Renal cortex interstitium (tissue), 11 donors: ENCODE measurements at regions not wholly inside any gene's neighbourhood (a gene's known extent, or its start where the extent isn't known, plus 50 kb on each side); places are given as distances from the start of the nearest gene placed in this dataset.
A peak's percentile ranks its signal among the peaks of the same experiment; 100 is the strongest.
"Not testable (repeated sequence)": the region's sequence is repeated elsewhere in the genome, so short reads cannot be mapped to it uniquely, and the experiment has no call there.

Source experiments
- DNase-seq, 11 donors: peaks; one replicate each; pipeline ENCODE4 v3.0.0-alpha.2; 2013; ENCODE audit warnings: low read depth in 9 of 11, low spot score in 4 of 11; ENCODE audit errors: extremely low read depth in 1 of 11

- no peak for DNase-seq
Measured at GRCh38 chrX:138849521-138849920, 138.0 kb upstream of the FGF13 start.

GRCh38 chrX:138847930-138848329 is 136.4 kb upstream of the FGF13 start:
- peak in 1 of 11 donors; percentile 14 for DNase-seq

- DNase-seq, result no peak
Measured at GRCh38 chrX:138845786-138846185, 134.3 kb upstream of the FGF13 start.

GRCh38 chrX:138807400-138807799 is 95.9 kb upstream of the FGF13 start:
- DNase-seq, result not testable (repeated sequence)

GRCh38 chrX:138794246-138794645 is 82.7 kb upstream of the FGF13 start:
- DNase-seq, result no peak

- no peak for DNase-seq
Measured at GRCh38 chrX:138791551-138791950, 80.0 kb upstream of the FGF13 start.

- no peak for DNase-seq
Measured at GRCh38 chrX:138788771-138789170, 77.3 kb upstream of the FGF13 start.

GRCh38 chrX:138778576-138778909 is 67.0 kb upstream of the FGF13 start:
- not testable (repeated sequence) for DNase-seq

GRCh38 chrX:138777908-138778575 is 66.5 kb upstream of the FGF13 start:
- not testable (repeated sequence) for DNase-seq

GRCh38 chrX:138777230-138777629 is 65.7 kb upstream of the FGF13 start:
- DNase-seq, result no peak

GRCh38 chrX:138775517-138775916 is 64.0 kb upstream of the FGF13 start:
- DNase-seq, result peak in 3 of 11 donors; percentile 10 to 32 (median 20)

- DNase-seq, result no peak
Measured at GRCh38 chrX:138771047-138771446, 59.5 kb upstream of the FGF13 start.

- DNase-seq, result no peak
Measured at GRCh38 chrX:138769918-138770317, 58.4 kb upstream of the FGF13 start.

- DNase-seq, result no peak
Measured at GRCh38 chrX:138765051-138765450, 53.5 kb upstream of the FGF13 start.

GRCh38 chrX:138763761-138764160 is 52.2 kb upstream of the FGF13 start:
- no peak for DNase-seq

GRCh38 chrX:138761380-138761779 is 49.9 kb upstream of the FGF13 start:
- no peak for DNase-seq
